SK-N-SH treated with all-trans-retinoic acid at 6 μM for 48 hours (cell line): ENCODE measurements at regions not wholly inside any gene's neighbourhood (a gene's known extent, or its start where the extent isn't known, plus 50 kb on each side); places are given as distances from the start of the nearest gene placed in this dataset.

Source experiments
- CSDC2 ChIP-seq: fragments of 250-450 bp; sonication (Bioruptor Pico); IDR thresholded peaks from 2 replicates; pipeline ENCODE4 v1.5.0; 2020; ENCODE audit warnings: mild to moderate bottlenecking, moderate library complexity
- PATZ1 ChIP-seq: fragments of 250-450 bp; sonication (Bioruptor Pico); IDR thresholded peaks from 2 replicates; pipeline ENCODE4 v1.8.0; 2020; ENCODE audit warnings: mild to moderate bottlenecking, moderate library complexity, borderline replicate concordance
- SNAI2 ChIP-seq: fragments of 250-450 bp; sonication (Bioruptor Pico); IDR thresholded peaks from 2 replicates; pipeline ENCODE4 v1.5.0; 2020; ENCODE audit warnings: mild to moderate bottlenecking, moderate library complexity
- ZFP3 ChIP-seq: fragments of 250-450 bp; sonication (Bioruptor Pico); IDR thresholded peaks from 2 replicates; pipeline ENCODE4 v1.5.0; 2020; ENCODE audit warnings: mild to moderate bottlenecking, moderate library complexity
- ZFP30 ChIP-seq: fragments of 450-650 bp; formaldehyde crosslinking; IDR thresholded peaks from 2 replicates; pipeline ENCODE4 v1.5.0; 2022; ENCODE audit warnings: mild to moderate bottlenecking, moderate library complexity

- TF ChIP-seq SNAI2 (CRISPR knock-in tag) (no peak), CSDC2 (CRISPR knock-in tag) (no peak), ZFP3 (no peak), ZFP30 (CRISPR knock-in tag) (no peak), PATZ1 (CRISPR knock-in tag) (no peak)
Measured at GRCh38 chr19:27793644-27794493, 1419.1 kb downstream of the UQCRFS1 start.
